Esophagus squamous epithelium (tissue), 5 donors: ENCODE measurements at regions not wholly inside any gene's neighbourhood (a gene's known extent, or its start where the extent isn't known, plus 50 kb on each side); places are given as distances from the start of the nearest gene placed in this dataset.

ENCODE experiments used
- DNase-seq: peaks from one replicate; lab custom pipeline; 2025; lab: John Stamatoyannopoulos, UW
- H3K27ac ChIP-seq, 4 donors: fragments of 200-600 bp; sonication (generic); one replicate each; pipeline ENCODE4 v1.5.1; 2016 to 2019; ENCODE audit warnings: mild to moderate bottlenecking in 1 of 4
- H3K27me3 ChIP-seq, 4 donors: fragments of 200-600 bp; sonication (generic); 1 replicate in 3 of 4; 2 replicates in 1 of 4; pipeline versions ENCODE4 v1.5.1 to v1.6.0; 2017 to 2021; ENCODE audit warnings: antibody characterized with exemption in 1 of 4
- H3K36me3 ChIP-seq, 3 donors: fragments of 200-600 bp; sonication (generic); one replicate each; pipeline ENCODE4 v1.5.1; 2016 to 2019
- H3K4me1 ChIP-seq, 3 donors: fragments of 200-600 bp; sonication (generic); one replicate each; pipeline ENCODE4 v1.5.1; 2017 to 2019
- H3K4me3 ChIP-seq, 4 donors: fragments of 200-600 bp; sonication (generic); 1 replicate in 3 of 4; 2 replicates in 1 of 4; pipeline ENCODE4 v1.5.1; 2016 to 2019; ENCODE audit warnings: mild to moderate bottlenecking in 2 of 4, moderate library complexity in 1 of 4
- H3K9me3 ChIP-seq, 3 donors: fragments of 200-600 bp; sonication (generic); one replicate each; pipeline ENCODE4 v1.5.1; 2016 to 2019
- POLR2A ChIP-seq, 4 donors: fragments of 450-650 bp; IDR thresholded peaks; one replicate each; pipeline ENCODE4 v1.6.1; 2017; ENCODE audit warnings: antibody characterized with exemption in 4 of 4, mild to moderate bottlenecking in 4 of 4, moderate library complexity in 3 of 4
- WGBS, 2 donors: methylation state at CpG; one replicate each; pipeline ENCODE4 v1.1.5; 2018; 5-methylcytosine and 5-hydroxymethylcytosine counted together
- intact Hi-C: fragments of 100-400 bp; cut with DNase I; formaldehyde crosslinking; loops from one replicate; pipeline ENCODE4 v1.15.0; 2022
- TF ChIP-seq, protein P1 (sequence below), 6 experiments: fragments of 450-650 bp in 4 of 6; fragments of 200-600 bp in 2 of 6; sonication (generic) in 2 of 6; IDR thresholded peaks; one replicate each; pipeline ENCODE4 v1.5.1; 2016 to 2019; ENCODE audit warnings: antibody characterized with exemption in 6 of 6, mild to moderate bottlenecking in 4 of 6, moderate library complexity in 4 of 6
- donor health status: DM: yes; HTN: yes; CAD: no.

DNA sequence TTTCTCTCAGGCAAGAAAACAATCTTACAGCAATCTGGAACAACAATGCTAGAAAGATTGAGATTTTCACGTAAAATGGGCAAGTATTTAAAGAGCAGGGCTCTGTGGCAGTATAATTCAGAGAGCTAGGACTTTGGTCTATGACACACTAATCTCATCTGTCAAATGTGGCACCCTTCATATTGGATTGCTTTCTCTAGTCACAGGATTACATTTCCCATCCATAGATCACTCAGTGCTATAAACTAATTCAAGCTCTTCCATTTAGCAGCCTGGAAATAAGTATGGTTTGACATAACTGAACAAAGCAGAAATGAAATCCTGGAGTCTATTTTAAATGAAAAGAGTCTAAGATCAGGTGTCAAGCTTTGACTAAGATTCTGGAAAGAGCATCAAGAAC lies 263.1 kb upstream of the TMPRSS15 start:
- intact Hi-C loops: no loop called here
- no peaks in the 10 kb centered on the region for H3K27me3 ChIP-seq
- H3K36me3 ChIP-seq: no peaks in the 10 kb centered on the region
- H3K9me3 ChIP-seq: peaks cover 0 to 3% (median 0%) of the 10 kb centered on the region in 3 donors
- no peak overlapping the region for H3K4me3 ChIP-seq
- 73 to 86% methylated on average over 1 of the region's 1 CpG for WGBS, 2 donors
- DNase-seq: no peak
- H3K27ac ChIP-seq: no peak overlapping the region
- TF ChIP-seq, protein P1, sequence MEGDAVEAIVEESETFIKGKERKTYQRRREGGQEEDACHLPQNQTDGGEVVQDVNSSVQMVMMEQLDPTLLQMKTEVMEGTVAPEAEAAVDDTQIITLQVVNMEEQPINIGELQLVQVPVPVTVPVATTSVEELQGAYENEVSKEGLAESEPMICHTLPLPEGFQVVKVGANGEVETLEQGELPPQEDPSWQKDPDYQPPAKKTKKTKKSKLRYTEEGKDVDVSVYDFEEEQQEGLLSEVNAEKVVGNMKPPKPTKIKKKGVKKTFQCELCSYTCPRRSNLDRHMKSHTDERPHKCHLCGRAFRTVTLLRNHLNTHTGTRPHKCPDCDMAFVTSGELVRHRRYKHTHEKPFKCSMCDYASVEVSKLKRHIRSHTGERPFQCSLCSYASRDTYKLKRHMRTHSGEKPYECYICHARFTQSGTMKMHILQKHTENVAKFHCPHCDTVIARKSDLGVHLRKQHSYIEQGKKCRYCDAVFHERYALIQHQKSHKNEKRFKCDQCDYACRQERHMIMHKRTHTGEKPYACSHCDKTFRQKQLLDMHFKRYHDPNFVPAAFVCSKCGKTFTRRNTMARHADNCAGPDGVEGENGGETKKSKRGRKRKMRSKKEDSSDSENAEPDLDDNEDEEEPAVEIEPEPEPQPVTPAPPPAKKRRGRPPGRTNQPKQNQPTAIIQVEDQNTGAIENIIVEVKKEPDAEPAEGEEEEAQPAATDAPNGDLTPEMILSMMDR (IDR thresholded peaks at IDR 0.05): no peak
- TF ChIP-seq POLR2A (IDR thresholded peaks at IDR 0.05): no peak
- no peaks in the 10 kb centered on the region for H3K4me1 ChIP-seq

DNA sequence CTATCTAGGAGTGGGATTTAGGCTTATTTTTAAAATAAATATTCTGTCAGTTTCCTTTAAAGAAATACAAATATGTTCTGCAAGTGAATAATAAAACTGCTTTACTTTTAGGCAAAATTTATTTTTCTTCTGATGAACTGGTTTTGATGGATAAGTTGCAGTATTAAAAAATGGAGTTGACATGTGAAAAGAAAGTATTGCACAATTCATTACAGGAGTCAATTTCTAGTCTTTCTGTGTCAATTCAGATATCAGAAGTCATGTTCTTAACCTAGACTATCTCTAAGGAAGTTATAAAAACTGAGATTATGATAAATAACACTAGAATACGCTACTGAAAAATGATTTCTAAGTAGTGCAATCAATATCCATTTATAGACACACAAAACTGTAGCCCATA lies 270.2 kb upstream of the TMPRSS15 start:
- H3K4me1 ChIP-seq: no peaks in the 10 kb centered on the region
- no peak overlapping the region for H3K4me3 ChIP-seq
- intact Hi-C loops: no loop called here
- TF ChIP-seq, protein P1 (IDR thresholded peaks at IDR 0.05): no peak
- no peak for TF ChIP-seq POLR2A (IDR thresholded peaks at IDR 0.05)
- H3K36me3 ChIP-seq: no peaks in the 10 kb centered on the region
- H3K27me3 ChIP-seq: no peaks in the 10 kb centered on the region
- WGBS, 2 donors: 43 to 64% methylated on average over 1 of the region's 1 CpG
- peaks cover 0 to 3% (median 0%) of the 10 kb centered on the region in 3 donors for H3K9me3 ChIP-seq
- no peak overlapping the region for H3K27ac ChIP-seq
- DNase-seq: no peak

DNA sequence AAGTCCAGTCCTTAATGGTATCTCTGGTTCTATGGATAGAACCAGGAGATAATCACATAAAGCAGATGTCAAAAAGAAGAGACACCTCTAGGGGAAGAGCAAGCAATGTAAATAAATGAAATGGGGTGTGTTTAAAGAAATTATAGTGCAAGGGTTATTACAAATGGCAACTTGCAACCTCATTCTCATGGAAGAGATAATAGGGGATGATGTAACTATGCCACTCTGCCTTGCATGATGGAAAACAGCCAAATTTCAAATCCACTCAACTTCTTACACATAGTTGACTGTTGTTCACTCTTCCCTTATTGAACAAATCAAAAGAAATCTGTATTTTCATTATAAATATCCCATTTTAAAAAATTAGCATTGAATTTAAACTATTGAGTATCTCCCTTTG lies 274.0 kb upstream of the TMPRSS15 start:
- Histone ChIP-seq H3K4me3 (no peak overlapping the region), H3K4me1 (no peaks in the 10 kb centered on the region), H3K27me3 (no peaks in the 10 kb centered on the region), H3K9me3 (no peaks in the 10 kb centered on the region), H3K27ac (no peak overlapping the region), H3K36me3 (no peaks in the 10 kb centered on the region)
- intact Hi-C loops: no loop called here
- TF ChIP-seq POLR2A (IDR thresholded peaks at IDR 0.05): no peak
- TF ChIP-seq, protein P1 (IDR thresholded peaks at IDR 0.05): no peak
- no peak for DNase-seq

DNA sequence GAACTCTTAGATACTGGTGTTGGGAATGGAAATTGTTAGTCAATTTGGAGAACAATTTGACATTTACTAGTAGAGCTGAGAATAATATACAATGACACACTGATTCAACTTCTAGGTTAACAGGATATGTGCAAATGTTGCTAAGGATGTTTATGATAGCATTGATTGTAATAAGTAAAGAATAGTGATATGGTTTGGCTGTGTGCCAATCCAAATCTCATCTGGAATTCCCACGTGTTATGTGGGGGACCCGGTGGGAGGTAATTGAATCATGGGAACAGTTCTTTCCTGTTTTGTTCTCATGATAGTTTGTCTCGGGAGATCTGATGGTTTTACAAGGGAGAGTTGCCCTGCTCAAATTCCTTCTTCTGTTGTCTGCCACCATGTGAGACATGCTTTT lies 302.4 kb upstream of the TMPRSS15 start:
- Histone ChIP-seq H3K27ac (no peak overlapping the region), H3K9me3 (no peaks in the 10 kb centered on the region), H3K36me3 (no peaks in the 10 kb centered on the region), H3K4me3 (no peak overlapping the region), H3K27me3 (no peaks in the 10 kb centered on the region), H3K4me1 (no peaks in the 10 kb centered on the region)
- intact Hi-C loops: no loop called here
- WGBS, 2 donors: 17 to 56% methylated on average over 3 of the region's 3 CpGs
- TF ChIP-seq, protein P1 (IDR thresholded peaks at IDR 0.05): no peak
- TF ChIP-seq POLR2A (IDR thresholded peaks at IDR 0.05): no peak
- DNase-seq: no peak

DNA sequence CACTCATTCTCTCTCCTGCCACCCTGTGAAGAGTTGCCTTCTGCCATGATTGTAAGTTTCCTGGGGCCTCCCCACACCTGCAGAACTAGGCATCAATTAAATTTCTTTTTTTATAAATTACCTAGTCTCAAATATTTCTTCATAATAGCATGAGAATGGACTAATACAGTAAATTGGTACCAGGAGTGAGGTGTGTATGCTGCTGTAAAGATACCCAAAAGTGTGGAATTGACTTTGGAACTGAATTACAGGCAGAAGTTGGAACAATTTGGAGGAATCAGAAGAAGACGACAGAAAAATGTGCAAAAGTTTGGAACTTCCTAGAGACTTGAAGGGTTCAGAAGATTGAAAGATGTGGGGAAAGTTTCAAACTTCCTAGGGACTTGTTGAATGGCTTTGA lies 308.1 kb upstream of the TMPRSS15 start:
- Histone ChIP-seq H3K27me3 (no peaks in the 10 kb centered on the region), H3K27ac (no peak overlapping the region), H3K4me3 (no peak overlapping the region), H3K4me1 (no peaks in the 10 kb centered on the region), H3K9me3 (peaks cover 0 to 10% (median 0%) of the 10 kb centered on the region in 3 donors), H3K36me3 (no peaks in the 10 kb centered on the region)
- no peak for DNase-seq
- intact Hi-C loops: no loop called here
- WGBS, 2 donors: 76 to 80% methylated on average over 1 of the region's 1 CpG
- TF ChIP-seq, protein P1 (IDR thresholded peaks at IDR 0.05): no peak
- no peak for TF ChIP-seq POLR2A (IDR thresholded peaks at IDR 0.05)
